ENCODE measurements at regions not wholly inside any gene's neighbourhood (a gene's known extent, or its start where the extent isn't known, plus 50 kb on each side); places are given as distances from the start of the nearest gene placed in this dataset.

GRCh38 chr3:110664148-110664547 is 407.5 kb upstream of the NECTIN3 start:
- TF ChIP-seq ZNF274 (IDR thresholded peaks at IDR 0.05; ENCODE audit: low read depth, low read length) (no peak), YY1 (IDR thresholded peaks at IDR 0.05; ENCODE audit: insufficient read depth, insufficient read length) (no peak)

All from NT2/D1 (cell line).